ENCODE measurements at regions not wholly inside any gene's neighbourhood (a gene's known extent, or its start where the extent isn't known, plus 50 kb on each side); places are given as distances from the start of the nearest gene placed in this dataset.

DNA sequence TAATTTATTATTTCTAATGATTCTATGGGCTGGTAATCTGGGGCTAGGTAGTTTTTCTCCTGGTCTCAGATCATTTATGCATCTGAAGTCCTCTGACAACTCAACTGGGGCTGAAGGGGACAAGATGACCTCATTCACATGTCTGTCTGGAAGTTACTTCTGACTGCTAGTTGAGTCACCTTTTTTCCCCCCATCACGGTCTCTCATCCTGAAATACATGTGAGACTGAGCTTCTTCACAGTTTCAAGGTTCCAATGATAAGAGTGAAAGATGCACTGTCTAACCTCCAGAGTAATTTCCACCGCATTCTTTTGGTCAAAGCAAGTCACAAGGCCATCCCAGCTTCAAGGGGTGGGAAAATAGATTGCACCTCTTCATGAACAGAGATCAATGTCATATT is 356.7 kb upstream of the RPS6KA3 start:
- no peak for TF ChIP-seq MYC (IDR thresholded peaks at IDR 0.05; ENCODE audit: low read depth, low read length)
- no peak for TF ChIP-seq POLR2A (IDR thresholded peaks at IDR 0.05; ENCODE audit: extremely low read depth, insufficient read length)
- TF ChIP-seq, protein P1, sequence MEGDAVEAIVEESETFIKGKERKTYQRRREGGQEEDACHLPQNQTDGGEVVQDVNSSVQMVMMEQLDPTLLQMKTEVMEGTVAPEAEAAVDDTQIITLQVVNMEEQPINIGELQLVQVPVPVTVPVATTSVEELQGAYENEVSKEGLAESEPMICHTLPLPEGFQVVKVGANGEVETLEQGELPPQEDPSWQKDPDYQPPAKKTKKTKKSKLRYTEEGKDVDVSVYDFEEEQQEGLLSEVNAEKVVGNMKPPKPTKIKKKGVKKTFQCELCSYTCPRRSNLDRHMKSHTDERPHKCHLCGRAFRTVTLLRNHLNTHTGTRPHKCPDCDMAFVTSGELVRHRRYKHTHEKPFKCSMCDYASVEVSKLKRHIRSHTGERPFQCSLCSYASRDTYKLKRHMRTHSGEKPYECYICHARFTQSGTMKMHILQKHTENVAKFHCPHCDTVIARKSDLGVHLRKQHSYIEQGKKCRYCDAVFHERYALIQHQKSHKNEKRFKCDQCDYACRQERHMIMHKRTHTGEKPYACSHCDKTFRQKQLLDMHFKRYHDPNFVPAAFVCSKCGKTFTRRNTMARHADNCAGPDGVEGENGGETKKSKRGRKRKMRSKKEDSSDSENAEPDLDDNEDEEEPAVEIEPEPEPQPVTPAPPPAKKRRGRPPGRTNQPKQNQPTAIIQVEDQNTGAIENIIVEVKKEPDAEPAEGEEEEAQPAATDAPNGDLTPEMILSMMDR (IDR thresholded peaks at IDR 0.05; ENCODE audit: low read depth, low read length), result no peak
- TF ChIP-seq MAX (IDR thresholded peaks at IDR 0.05; ENCODE audit: low read depth, low read length), result no peak

All from NB4 (cell line).